NB4 (cell line): ENCODE measurements at regions not wholly inside any gene's neighbourhood (a gene's known extent, or its start where the extent isn't known, plus 50 kb on each side); places are given as distances from the start of the nearest gene placed in this dataset.

Experiments used
- DNase-seq: peaks from one replicate; pipeline ENCODE4 v3.0.0; 2010; ENCODE audit warnings: low read depth
- H3K4me3 ChIP-seq: one replicate; pipeline ENCODE4 v1.5.1; 2011; ENCODE audit warnings: mild to moderate bottlenecking, low read depth, low read length, moderate library complexity
- CTCF ChIP-seq: IDR thresholded peaks from one replicate; pipeline ENCODE4 v1.5.1; 2012; ENCODE audit warnings: low read depth, low read length
- MYC ChIP-seq: IDR thresholded peaks from 2 replicates; pipeline ENCODE4 v1.6.1; 2011; ENCODE audit warnings: low read depth, low read length
- POLR2A ChIP-seq: IDR thresholded peaks from 2 replicates; pipeline ENCODE4 v1.6.1; 2011; ENCODE audit warnings: mild to moderate bottlenecking; ENCODE audit not compliant: insufficient read length; ENCODE audit errors: extremely low read depth
- TF ChIP-seq, protein P1 (sequence below): IDR thresholded peaks from 2 replicates; pipeline ENCODE4 v1.6.1; 2011; ENCODE audit warnings: low read depth, low read length

GRCh38 chr2:145874466-145874865, 1354.5 kb upstream of the ZEB2 start:
- H3K4me3 ChIP-seq, result no peak overlapping the region
- TF ChIP-seq POLR2A (no peak), MYC (no peak), CTCF (no peak)
- TF ChIP-seq, protein P1, sequence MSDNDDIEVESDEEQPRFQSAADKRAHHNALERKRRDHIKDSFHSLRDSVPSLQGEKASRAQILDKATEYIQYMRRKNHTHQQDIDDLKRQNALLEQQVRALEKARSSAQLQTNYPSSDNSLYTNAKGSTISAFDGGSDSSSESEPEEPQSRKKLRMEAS, result no peak
- no peak for DNase-seq

- TF ChIP-seq CTCF, result no peak
- TF ChIP-seq MYC, result no peak
- TF ChIP-seq POLR2A, result no peak
- TF ChIP-seq, protein P1, result no peak
- DNase-seq, result no peak
- H3K4me3 ChIP-seq, result no peak overlapping the region
Observed at GRCh38 chr2:145864501-145864900, 1344.6 kb upstream of the ZEB2 start.

- no peak for DNase-seq
- TF ChIP-seq, protein P1, result no peak
- TF ChIP-seq MYC, result no peak
- no peak for TF ChIP-seq POLR2A
- no peak for TF ChIP-seq CTCF
- H3K4me3 ChIP-seq, result no peak overlapping the region
Observed at GRCh38 chr2:145861940-145862339, 1342.0 kb upstream of the ZEB2 start.

GRCh38 chr2:145860083-145860482, 1340.2 kb upstream of the ZEB2 start:
- H3K4me3 ChIP-seq, result no peak overlapping the region
- TF ChIP-seq POLR2A (no peak), MYC (no peak), CTCF (no peak)
- TF ChIP-seq, protein P1, result no peak
- no peak for DNase-seq

GRCh38 chr2:145855142-145855541, 1335.2 kb upstream of the ZEB2 start:
- DNase-seq, result no peak
- TF ChIP-seq, protein P1, result no peak
- TF ChIP-seq POLR2A (no peak), MYC (no peak), CTCF (no peak)
- H3K4me3 ChIP-seq, result no peak overlapping the region
